GM12878 (cell line): ENCODE measurements at regions not wholly inside any gene's neighbourhood (a gene's known extent, or its start where the extent isn't known, plus 50 kb on each side); places are given as distances from the start of the nearest gene placed in this dataset.

ENCODE experiments used
- CBX5 ChIP-seq: sonication (generic); IDR thresholded peaks from 2 replicates; pipeline ENCODE4 v1.6.1; 2016; ENCODE audit warnings: low read depth, moderate library complexity, mild to moderate bottlenecking, inconsistent platforms
- CHD4 ChIP-seq: fragments of 200-600 bp; sonication (generic); IDR thresholded peaks from 2 replicates; pipeline ENCODE4 v1.6.1; 2016; ENCODE audit warnings: mild to moderate bottlenecking
- IRF5 ChIP-seq: fragments of 450-650 bp; IDR thresholded peaks from 2 replicates; pipeline ENCODE4 v1.6.1; 2017; ENCODE audit warnings: borderline replicate concordance
- KDM1A ChIP-seq: fragments of 200-600 bp; sonication (generic); IDR thresholded peaks from 2 replicates; pipeline ENCODE4 v1.6.1; 2016; ENCODE audit warnings: borderline replicate concordance
- NFIC ChIP-seq: IDR thresholded peaks from 2 replicates; pipeline ENCODE4 v1.6.1; 2012; ENCODE audit warnings: low read depth, mild to moderate bottlenecking, inconsistent platforms, low read length, moderate library complexity
- NR2F1 ChIP-seq: fragments of 450-650 bp; conservative IDR thresholded peaks from 2 replicates; pipeline ENCODE4 v1.6.1; 2017; ENCODE audit warnings: mild to moderate bottlenecking
- POLR2AphosphoS5 ChIP-seq: IDR thresholded peaks from 2 replicates; pipeline ENCODE4 v1.6.1; 2011; ENCODE audit warnings: mild to moderate bottlenecking, low read length, inconsistent platforms
- USF1 ChIP-seq: IDR thresholded peaks from 2 replicates; pipeline ENCODE4 v1.6.1; 2011; ENCODE audit warnings: borderline replicate concordance, low read depth, mild to moderate bottlenecking, moderate library complexity, mixed read lengths, low read length; ENCODE audit not compliant: insufficient read depth; ENCODE audit errors: extremely low read length
- ZNF217 ChIP-seq: fragments of 450-650 bp; IDR thresholded peaks from 2 replicates; pipeline ENCODE4 v1.6.1; 2017; ENCODE audit warnings: antibody characterized with exemption, mild to moderate bottlenecking
- ZNF384 ChIP-seq: IDR thresholded peaks from 2 replicates; pipeline ENCODE4 v1.6.1; 2012; ENCODE audit warnings: low read depth, mild to moderate bottlenecking, low read length, improper control_type of control experiment, borderline replicate concordance
- TF ChIP-seq, protein P1 (sequence below): IDR thresholded peaks from 2 replicates; pipeline ENCODE4 v1.6.1; 2012; ENCODE audit warnings: mild to moderate bottlenecking, low read depth, low read length
- TF ChIP-seq, protein P2 (sequence below): fragments of 450-650 bp; conservative IDR thresholded peaks from 2 replicates; pipeline ENCODE4 v1.6.1; 2017; ENCODE audit warnings: mild to moderate bottlenecking, moderate library complexity
- TF ChIP-seq, protein P3 (sequence below): IDR thresholded peaks from 2 replicates; pipeline ENCODE4 v1.6.1; 2012; ENCODE audit warnings: low read length, inconsistent platforms

GRCh38 chr1:222443566-222443965 is 104.3 kb downstream of the HHIPL2 start (continued):
- TF ChIP-seq ZNF217 (no peak), USF1 (no peak), IRF5 (no peak), NR2F1 (no peak), CHD4 (no peak), CBX5 (no peak), POLR2AphosphoS5 (no peak), KDM1A (no peak), NFIC (no peak), ZNF384 (no peak)
- TF ChIP-seq, protein P1, sequence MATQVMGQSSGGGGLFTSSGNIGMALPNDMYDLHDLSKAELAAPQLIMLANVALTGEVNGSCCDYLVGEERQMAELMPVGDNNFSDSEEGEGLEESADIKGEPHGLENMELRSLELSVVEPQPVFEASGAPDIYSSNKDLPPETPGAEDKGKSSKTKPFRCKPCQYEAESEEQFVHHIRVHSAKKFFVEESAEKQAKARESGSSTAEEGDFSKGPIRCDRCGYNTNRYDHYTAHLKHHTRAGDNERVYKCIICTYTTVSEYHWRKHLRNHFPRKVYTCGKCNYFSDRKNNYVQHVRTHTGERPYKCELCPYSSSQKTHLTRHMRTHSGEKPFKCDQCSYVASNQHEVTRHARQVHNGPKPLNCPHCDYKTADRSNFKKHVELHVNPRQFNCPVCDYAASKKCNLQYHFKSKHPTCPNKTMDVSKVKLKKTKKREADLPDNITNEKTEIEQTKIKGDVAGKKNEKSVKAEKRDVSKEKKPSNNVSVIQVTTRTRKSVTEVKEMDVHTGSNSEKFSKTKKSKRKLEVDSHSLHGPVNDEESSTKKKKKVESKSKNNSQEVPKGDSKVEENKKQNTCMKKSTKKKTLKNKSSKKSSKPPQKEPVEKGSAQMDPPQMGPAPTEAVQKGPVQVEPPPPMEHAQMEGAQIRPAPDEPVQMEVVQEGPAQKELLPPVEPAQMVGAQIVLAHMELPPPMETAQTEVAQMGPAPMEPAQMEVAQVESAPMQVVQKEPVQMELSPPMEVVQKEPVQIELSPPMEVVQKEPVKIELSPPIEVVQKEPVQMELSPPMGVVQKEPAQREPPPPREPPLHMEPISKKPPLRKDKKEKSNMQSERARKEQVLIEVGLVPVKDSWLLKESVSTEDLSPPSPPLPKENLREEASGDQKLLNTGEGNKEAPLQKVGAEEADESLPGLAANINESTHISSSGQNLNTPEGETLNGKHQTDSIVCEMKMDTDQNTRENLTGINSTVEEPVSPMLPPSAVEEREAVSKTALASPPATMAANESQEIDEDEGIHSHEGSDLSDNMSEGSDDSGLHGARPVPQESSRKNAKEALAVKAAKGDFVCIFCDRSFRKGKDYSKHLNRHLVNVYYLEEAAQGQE: no peak
- TF ChIP-seq, protein P2, sequence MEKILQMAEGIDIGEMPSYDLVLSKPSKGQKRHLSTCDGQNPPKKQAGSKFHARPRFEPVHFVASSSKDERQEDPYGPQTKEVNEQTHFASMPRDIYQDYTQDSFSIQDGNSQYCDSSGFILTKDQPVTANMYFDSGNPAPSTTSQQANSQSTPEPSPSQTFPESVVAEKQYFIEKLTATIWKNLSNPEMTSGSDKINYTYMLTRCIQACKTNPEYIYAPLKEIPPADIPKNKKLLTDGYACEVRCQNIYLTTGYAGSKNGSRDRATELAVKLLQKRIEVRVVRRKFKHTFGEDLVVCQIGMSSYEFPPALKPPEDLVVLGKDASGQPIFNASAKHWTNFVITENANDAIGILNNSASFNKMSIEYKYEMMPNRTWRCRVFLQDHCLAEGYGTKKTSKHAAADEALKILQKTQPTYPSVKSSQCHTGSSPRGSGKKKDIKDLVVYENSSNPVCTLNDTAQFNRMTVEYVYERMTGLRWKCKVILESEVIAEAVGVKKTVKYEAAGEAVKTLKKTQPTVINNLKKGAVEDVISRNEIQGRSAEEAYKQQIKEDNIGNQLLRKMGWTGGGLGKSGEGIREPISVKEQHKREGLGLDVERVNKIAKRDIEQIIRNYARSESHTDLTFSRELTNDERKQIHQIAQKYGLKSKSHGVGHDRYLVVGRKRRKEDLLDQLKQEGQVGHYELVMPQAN: no peak
- TF ChIP-seq, protein P3, sequence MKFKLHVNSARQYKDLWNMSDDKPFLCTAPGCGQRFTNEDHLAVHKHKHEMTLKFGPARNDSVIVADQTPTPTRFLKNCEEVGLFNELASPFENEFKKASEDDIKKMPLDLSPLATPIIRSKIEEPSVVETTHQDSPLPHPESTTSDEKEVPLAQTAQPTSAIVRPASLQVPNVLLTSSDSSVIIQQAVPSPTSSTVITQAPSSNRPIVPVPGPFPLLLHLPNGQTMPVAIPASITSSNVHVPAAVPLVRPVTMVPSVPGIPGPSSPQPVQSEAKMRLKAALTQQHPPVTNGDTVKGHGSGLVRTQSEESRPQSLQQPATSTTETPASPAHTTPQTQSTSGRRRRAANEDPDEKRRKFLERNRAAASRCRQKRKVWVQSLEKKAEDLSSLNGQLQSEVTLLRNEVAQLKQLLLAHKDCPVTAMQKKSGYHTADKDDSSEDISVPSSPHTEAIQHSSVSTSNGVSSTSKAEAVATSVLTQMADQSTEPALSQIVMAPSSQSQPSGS: no peak
